ENCODE measurements at regions not wholly inside any gene's neighbourhood (a gene's known extent, or its start where the extent isn't known, plus 50 kb on each side); places are given as distances from the start of the nearest gene placed in this dataset.
"Not testable (repeated sequence)": the region's sequence is repeated elsewhere in the genome, so short reads cannot be mapped to it uniquely, and the experiment has no call there.

DNA sequence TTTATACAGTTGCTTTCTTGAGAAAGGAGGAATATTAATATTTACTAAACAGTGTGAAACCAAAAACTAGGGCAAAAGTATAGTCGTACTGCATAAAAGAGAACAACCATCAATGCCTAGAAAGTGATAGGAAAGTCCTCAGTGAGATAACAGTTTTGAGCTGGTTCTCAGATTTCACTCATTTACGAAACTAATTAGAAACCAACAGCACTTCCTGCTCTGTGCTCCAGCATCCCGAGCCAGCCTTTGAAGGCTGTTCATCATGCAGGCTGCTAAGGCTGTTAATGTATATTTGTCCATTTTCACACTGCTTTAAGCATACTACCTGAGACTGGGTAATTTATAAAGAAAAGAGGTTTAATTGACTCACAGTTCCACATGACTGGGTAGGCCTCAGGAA lies 2039.9 kb downstream of the EFNA5 start:
- Mint-ChIP-seq H3K9me3 (peaks cover 3 to 5% of the 10 kb centered on the region in 2 donors), H3K27me3 (ENCODE audit: low read depth) (no peaks in the 10 kb centered on the region), H3K4me3 (no peak overlapping the region), H3K27ac (no peak overlapping the region), H3K36me3 (ENCODE audit: insufficient read depth in 2 of 2) (no peaks in the 10 kb centered on the region), H3K4me1 (ENCODE audit: low read depth) (no peaks in the 10 kb centered on the region)
- DNase-seq (no peak), ATAC-seq (replicated peaks in 1 of 2) (no peak)

- H3K4me3 Mint-ChIP-seq, result no peak overlapping the region
- no peaks in the 10 kb centered on the region for H3K36me3 Mint-ChIP-seq (ENCODE audit: insufficient read depth in 2 of 2)
Observed at GRCh38 chr5:105619725-105620124, 2051.0 kb downstream of the EFNA5 start.

DNA sequence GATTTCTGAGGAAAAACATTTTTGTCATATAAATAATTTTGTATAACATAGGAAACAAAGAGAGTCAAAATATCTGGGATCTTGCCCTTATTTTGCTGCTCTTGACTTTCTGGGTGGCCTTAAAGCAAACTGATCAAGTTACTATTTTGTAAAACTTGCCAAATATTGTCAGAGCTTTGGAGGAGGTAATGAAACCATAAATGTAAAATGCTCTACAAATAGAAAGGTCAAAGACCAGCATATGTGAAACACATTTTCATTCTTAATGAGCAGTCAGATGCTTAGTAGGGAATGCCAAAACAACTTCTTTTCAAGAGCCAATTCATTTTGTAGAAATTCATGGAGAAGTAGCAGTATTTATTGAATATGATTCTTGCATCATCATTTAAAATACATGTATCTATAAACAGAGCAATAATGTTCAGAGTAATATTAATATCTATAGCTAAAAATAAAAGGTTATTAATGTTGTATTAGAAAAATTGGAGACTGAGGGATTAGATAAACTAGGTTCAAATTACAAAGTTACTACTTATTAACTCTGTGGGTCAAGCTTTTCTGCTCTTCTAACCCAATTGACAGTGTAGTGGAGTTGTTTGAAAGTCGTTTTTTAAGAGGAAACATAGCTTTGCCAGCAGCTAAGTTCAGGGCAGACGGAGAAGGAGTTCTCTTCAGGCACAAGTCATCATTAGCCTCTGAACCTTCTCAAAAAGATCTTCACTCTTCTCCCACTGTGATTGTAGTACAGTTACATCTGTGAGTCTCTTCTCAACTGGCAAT lies 2053.1 kb downstream of the EFNA5 start:
- Mint-ChIP-seq H3K4me3 (no peak overlapping the region), H3K27ac (no peak overlapping the region), H3K27me3 (ENCODE audit: low read depth) (no peaks in the 10 kb centered on the region), H3K9me3 (peaks cover 2 to 5% of the 10 kb centered on the region in 2 donors), H3K4me1 (ENCODE audit: low read depth) (no peaks in the 10 kb centered on the region), H3K36me3 (ENCODE audit: insufficient read depth in 2 of 2) (no peaks in the 10 kb centered on the region)
- no peak for ATAC-seq (replicated peaks in 1 of 2)
- DNase-seq, result no peak

More at GRCh38 chr5:105619725-105620124, 2051.0 kb downstream of the EFNA5 start:
- no peak overlapping the region for H3K27ac Mint-ChIP-seq
- no peak for DNase-seq
- no peaks in the 10 kb centered on the region for H3K4me1 Mint-ChIP-seq (ENCODE audit: low read depth)
- H3K9me3 Mint-ChIP-seq, result peaks cover 2 to 5% of the 10 kb centered on the region in 2 donors
- H3K27me3 Mint-ChIP-seq (ENCODE audit: low read depth), result no peaks in the 10 kb centered on the region
- no peak for ATAC-seq (replicated peaks in 1 of 2)

GRCh38 chr5:105616599-105616998 lies 2054.0 kb upstream of the NUDT12 start:
- Mint-ChIP-seq H3K36me3 (ENCODE audit: insufficient read depth in 2 of 2) (no peaks in the 10 kb centered on the region), H3K4me1 (ENCODE audit: low read depth) (no peaks in the 10 kb centered on the region), H3K27me3 (ENCODE audit: low read depth) (no peaks in the 10 kb centered on the region), H3K4me3 (no peak overlapping the region), H3K27ac (no peak overlapping the region), H3K9me3 (peaks cover 0 to 2% of the 10 kb centered on the region in 2 donors)
- ATAC-seq (replicated peaks in 1 of 2) (no peak), DNase-seq (no peak)

DNA sequence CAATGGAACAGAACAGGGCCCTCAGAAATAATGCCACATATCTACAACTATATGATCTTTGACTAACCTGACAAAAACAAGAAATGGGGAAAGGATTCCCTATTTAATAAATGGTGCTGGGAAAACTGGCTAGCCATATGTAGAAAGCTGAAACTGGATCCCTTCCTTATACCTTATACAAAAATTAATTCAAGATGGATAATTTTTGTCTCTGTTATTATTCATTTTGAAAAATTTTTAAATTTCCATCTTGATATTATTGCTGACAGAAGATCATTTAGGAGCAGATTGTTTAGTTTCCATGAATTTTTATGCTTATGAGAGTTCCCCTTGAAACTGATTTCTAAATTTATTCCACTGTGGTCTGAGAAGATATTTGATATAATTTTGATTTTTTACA lies 2039.8 kb upstream of the NUDT12 start:
- ATAC-seq (replicated peaks in 1 of 2); H3K27me3 Mint-ChIP-seq (ENCODE audit: low read depth); H3K36me3 Mint-ChIP-seq (ENCODE audit: insufficient read depth in 2 of 2); H3K4me1 Mint-ChIP-seq (ENCODE audit: low read depth); H3K4me3 Mint-ChIP-seq; DNase-seq; H3K27ac Mint-ChIP-seq: not testable (repeated sequence)
- H3K9me3 Mint-ChIP-seq, result peaks cover 12 to 22% of the 10 kb centered on the region in 2 donors

GRCh38 chr5:105593011-105593760 lies 2030.6 kb upstream of the NUDT12 start:
- H3K4me1 Mint-ChIP-seq (ENCODE audit: low read depth), result no peaks in the 10 kb centered on the region
- H3K4me3 Mint-ChIP-seq, result no peak overlapping the region
- peaks cover 0 to under 1% of the 10 kb centered on the region in 2 donors for H3K36me3 Mint-ChIP-seq (ENCODE audit: insufficient read depth in 2 of 2)
- ATAC-seq (replicated peaks in 1 of 2) (no peak), DNase-seq (no peak)
- H3K27ac Mint-ChIP-seq, result no peak overlapping the region
- no peaks in the 10 kb centered on the region for H3K27me3 Mint-ChIP-seq (ENCODE audit: low read depth)
- H3K9me3 Mint-ChIP-seq, result peaks cover 1 to 2% of the 10 kb centered on the region in 2 donors

DNA sequence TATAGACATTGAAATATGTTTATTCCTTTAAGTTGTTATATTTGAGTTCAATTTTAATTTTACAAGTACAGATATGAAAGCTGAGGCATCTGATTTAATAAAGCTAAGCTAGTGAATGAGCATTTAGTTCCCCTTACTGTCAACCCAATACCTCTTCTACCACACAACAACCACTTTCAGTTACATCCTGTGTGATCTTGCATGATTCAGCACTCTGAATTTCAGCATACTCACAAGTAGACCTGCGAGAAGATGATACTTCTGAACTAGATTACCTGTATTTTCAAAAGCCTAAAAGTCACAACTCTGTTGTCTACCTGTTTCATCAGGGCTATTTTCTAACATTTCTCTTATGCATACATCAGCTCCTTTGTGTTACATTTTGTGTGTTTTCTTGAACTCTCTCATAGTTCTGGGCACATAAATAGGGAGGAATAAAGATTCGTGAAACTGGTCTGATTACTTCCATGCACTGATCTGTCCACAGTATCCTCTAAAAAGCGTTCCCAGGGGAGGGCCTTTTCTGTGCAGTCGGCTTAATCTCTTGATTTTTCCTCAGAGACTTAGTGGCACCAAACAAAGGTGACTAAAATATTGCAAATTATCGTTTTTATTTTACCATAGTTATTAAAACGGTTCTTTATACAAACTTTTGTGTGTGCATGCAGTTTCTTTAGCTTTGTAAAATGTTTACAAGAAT lies 2025.5 kb upstream of the NUDT12 start:
- Mint-ChIP-seq H3K4me1 (ENCODE audit: low read depth) (no peaks in the 10 kb centered on the region), H3K4me3 (no peak overlapping the region), H3K36me3 (ENCODE audit: insufficient read depth in 2 of 2) (peaks cover 0 to 2% of the 10 kb centered on the region in 2 donors), H3K27me3 (ENCODE audit: low read depth) (no peaks in the 10 kb centered on the region), H3K27ac (no peak overlapping the region), H3K9me3 (peaks cover 3 to 6% of the 10 kb centered on the region in 2 donors)
- ATAC-seq (replicated peaks in 1 of 2) (no peak), DNase-seq (no peak)

DNA sequence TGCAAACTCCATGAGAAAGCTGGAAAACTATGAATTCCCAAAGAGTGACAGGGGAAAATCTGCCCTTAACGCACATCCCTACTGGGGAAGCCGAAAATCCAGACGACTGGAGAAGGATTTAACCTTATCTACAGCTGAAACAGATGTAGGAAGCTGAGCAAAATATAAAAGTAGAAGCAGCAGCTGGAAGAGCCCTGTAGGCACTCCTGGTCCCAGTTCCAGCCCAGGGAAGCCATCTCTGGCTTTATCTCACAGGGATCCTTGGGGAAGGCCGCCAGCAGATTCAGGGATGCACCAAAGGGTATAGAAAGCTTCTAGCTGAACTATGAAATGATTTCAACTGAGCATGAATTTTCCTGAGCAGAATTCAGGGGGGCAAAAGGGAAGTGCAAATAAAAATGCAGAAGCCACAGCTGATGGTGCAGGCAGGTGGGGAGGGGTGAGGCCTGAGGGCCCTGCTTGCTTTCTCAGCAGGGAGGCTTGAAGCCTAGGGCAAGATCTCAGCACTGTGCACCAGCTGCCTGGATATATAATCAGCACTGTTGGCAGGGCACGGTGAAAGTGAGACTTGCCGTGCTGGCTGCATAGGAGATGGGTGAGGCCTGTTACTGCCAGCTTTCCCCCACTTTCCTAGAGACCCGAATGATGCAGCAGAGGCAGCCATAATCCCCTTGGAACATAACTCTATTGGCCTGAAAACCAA lies 2019.5 kb upstream of the NUDT12 start:
- no peak for ATAC-seq (replicated peaks in 1 of 2)
- DNase-seq, result no peak
- Mint-ChIP-seq H3K27ac (no peak overlapping the region), H3K9me3 (peaks cover 11 to 18% of the 10 kb centered on the region in 2 donors), H3K4me3 (no peak overlapping the region), H3K36me3 (ENCODE audit: insufficient read depth in 2 of 2) (peaks cover 2% of the 10 kb centered on the region in 2 donors), H3K4me1 (ENCODE audit: low read depth) (no peaks in the 10 kb centered on the region), H3K27me3 (ENCODE audit: low read depth) (no peaks in the 10 kb centered on the region)

DNA sequence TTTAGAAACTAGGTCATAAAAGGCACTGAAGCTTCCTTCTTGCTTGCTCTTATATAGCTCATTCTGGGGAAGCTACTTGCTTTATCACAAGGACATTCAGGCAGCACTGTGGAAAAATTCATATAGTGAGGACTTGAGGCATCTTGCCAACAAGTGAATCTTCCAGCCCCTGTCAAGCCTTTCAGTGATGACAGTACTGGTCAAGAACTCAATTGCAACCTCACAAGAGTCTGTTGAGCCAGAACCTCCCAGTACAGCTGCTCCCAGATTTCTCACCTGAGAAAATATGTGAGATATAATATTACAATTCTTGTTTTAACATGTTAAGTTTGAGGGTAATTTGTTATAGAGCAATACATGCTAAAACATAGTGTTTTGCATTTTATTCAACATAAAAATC lies 2011.0 kb upstream of the NUDT12 start:
- no peak overlapping the region for H3K27ac Mint-ChIP-seq
- ATAC-seq (replicated peaks in 1 of 2) (no peak), DNase-seq (no peak)
- peaks cover 0 to 1% of the 10 kb centered on the region in 2 donors for H3K36me3 Mint-ChIP-seq (ENCODE audit: insufficient read depth in 2 of 2)
- no peak overlapping the region for H3K4me3 Mint-ChIP-seq
- H3K27me3 Mint-ChIP-seq (ENCODE audit: low read depth), result no peaks in the 10 kb centered on the region
- no peaks in the 10 kb centered on the region for H3K4me1 Mint-ChIP-seq (ENCODE audit: low read depth)
- H3K9me3 Mint-ChIP-seq, result peaks cover 0 to 8% of the 10 kb centered on the region in 2 donors

- no peaks in the 10 kb centered on the region for H3K4me1 Mint-ChIP-seq (ENCODE audit: low read depth)
- H3K4me3 Mint-ChIP-seq, result no peak overlapping the region
- no peak for DNase-seq
- ATAC-seq (replicated peaks in 1 of 2), result no peak
- no peaks in the 10 kb centered on the region for H3K27me3 Mint-ChIP-seq (ENCODE audit: low read depth)
- no peaks in the 10 kb centered on the region for H3K36me3 Mint-ChIP-seq (ENCODE audit: insufficient read depth in 2 of 2)
- no peak overlapping the region for H3K27ac Mint-ChIP-seq
- H3K9me3 Mint-ChIP-seq, result peaks cover 5 to 10% of the 10 kb centered on the region in 2 donors
Observed at GRCh38 chr5:105565531-105565930, 2002.9 kb upstream of the NUDT12 start.

DNA sequence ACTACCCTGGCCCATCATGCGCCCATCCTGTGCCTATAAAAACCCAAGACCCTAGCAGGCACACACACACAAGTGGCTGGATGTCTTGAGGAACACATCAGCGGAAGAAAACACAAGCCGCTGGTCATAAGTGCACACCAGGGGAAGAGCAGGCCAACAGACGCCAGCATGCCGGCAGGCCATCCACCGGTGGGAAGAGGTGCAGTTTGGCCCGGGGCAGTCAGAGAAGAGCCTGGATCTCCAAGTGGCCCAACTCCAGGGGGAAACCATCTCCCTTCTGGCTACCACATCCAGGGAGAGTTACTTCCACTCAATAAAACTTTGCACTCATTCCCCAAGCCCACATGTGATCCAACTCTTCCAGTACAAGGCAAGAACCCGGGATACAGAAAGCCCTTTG lies 2001.3 kb upstream of the NUDT12 start:
- no peaks in the 10 kb centered on the region for H3K4me1 Mint-ChIP-seq (ENCODE audit: low read depth)
- no peak overlapping the region for H3K4me3 Mint-ChIP-seq
- H3K27ac Mint-ChIP-seq, result no peak overlapping the region
- H3K27me3 Mint-ChIP-seq (ENCODE audit: low read depth), result no peaks in the 10 kb centered on the region
- H3K9me3 Mint-ChIP-seq, result peaks cover 5 to 11% of the 10 kb centered on the region in 2 donors
- DNase-seq (no peak), ATAC-seq (replicated peaks in 1 of 2) (no peak)
- no peaks in the 10 kb centered on the region for H3K36me3 Mint-ChIP-seq (ENCODE audit: insufficient read depth in 2 of 2)

DNA sequence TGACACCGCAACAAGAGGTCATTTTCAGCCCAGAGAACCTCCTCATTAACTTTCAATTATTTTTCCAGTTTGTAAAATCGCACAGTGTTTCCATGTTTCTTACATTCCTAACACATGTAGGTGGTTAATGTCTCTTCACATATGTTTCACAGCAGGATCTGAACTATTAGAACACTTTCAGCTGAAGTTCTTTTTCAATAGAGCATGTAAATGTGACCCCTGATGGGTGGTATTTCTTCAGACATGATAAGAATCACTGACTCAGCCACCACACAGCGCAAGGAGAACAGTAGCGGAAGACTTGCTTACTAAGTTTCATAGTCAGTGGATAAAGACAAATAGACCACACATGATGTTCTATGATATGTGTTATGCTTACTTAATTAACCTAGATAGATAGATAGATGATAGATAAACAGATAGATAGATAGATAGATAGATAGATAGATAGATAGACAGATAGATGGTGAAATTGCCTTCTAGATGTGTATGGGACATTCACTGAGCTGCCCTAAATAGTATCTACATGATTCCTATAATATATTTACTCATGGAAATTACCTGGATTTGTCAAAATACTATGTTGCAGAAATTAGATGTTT lies 1992.1 kb upstream of the NUDT12 start:
- Mint-ChIP-seq H3K9me3 (peaks cover 2 to 5% of the 10 kb centered on the region in 2 donors), H3K4me3 (no peak overlapping the region), H3K27me3 (ENCODE audit: low read depth) (no peaks in the 10 kb centered on the region), H3K4me1 (ENCODE audit: low read depth) (no peaks in the 10 kb centered on the region), H3K27ac (no peak overlapping the region), H3K36me3 (ENCODE audit: insufficient read depth in 2 of 2) (no peaks in the 10 kb centered on the region)
- DNase-seq, result no peak
- ATAC-seq (replicated peaks in 1 of 2), result no peak

Data from activated T-cell treated with anti-CD3 and anti-CD28 coated beads, Interleukin-2, amount 50 U/mL, for 72 hours (primary cell).